Fibroblast of peridontal ligament (primary cell): ENCODE measurements at regions not wholly inside any gene's neighbourhood (a gene's known extent, or its start where the extent isn't known, plus 50 kb on each side); places are given as distances from the start of the nearest gene placed in this dataset.

ENCODE experiments used
- DNase-seq: peaks from one replicate; pipeline ENCODE4 v3.0.0-alpha.2; 2010; ENCODE audit errors: extremely low read depth

DNA sequence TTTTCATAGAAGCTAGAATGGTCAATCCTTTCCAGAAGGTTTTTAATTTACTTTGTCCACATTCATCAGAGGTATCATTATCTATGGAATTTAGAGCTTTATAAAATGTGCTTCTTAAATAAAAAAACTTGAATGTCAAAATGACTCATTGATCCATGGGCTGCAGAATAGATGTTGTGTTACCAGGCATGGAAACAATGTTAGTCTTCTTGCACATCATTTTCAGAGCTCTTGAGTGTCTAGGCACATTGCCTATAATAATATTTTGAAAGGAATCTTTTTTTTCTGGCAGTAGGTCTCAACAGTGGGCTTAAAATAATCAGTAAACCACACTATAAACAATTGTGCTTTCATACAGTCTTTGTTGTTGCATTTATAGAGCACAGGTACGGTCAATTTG is 200.3 kb downstream of the FAT4 start:
- no peak for DNase-seq

DNA sequence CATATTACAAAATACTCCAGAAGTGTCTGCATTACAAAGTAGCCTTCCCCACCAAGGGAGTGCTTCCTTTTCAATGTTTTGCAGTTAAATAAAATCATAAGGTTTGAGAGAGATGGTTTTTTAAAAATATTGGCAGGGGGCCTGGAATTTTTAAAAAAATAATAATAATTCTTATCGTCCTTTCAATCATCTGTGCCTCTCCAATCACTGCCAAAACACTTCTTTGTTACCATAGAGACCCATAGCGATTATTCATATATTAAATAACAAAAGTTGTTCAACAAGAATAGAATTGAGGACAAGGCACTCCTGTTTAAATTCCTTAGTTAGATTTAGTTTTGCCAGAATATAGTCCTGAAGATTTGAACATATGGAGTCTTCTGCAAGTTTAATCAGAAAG is 203.1 kb downstream of the FAT4 start:
- DNase-seq = no peak

DNA sequence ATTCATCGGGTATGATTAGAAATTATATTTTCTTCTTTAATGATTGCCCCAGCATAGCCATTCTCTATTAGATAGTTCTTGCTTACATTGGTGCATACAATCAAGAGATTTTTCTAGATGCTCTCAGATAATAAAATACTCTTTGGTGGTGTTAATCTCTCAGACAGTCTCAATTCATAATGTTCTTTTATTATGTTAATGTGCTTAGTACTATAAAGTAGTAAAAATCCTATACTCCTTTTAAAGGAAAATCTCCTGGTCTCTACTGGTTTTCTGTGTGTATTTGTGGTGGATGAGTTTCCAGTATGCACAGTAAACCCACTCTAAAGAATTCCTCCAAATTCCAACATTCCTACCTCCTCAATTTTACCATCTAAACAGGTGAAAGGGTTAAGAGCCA is 203.5 kb downstream of the FAT4 start:
- DNase-seq = no peak

GRCh38 chr4:125519371-125520146 is 204.8 kb downstream of the FAT4 start:
- DNase-seq = no peak

DNA sequence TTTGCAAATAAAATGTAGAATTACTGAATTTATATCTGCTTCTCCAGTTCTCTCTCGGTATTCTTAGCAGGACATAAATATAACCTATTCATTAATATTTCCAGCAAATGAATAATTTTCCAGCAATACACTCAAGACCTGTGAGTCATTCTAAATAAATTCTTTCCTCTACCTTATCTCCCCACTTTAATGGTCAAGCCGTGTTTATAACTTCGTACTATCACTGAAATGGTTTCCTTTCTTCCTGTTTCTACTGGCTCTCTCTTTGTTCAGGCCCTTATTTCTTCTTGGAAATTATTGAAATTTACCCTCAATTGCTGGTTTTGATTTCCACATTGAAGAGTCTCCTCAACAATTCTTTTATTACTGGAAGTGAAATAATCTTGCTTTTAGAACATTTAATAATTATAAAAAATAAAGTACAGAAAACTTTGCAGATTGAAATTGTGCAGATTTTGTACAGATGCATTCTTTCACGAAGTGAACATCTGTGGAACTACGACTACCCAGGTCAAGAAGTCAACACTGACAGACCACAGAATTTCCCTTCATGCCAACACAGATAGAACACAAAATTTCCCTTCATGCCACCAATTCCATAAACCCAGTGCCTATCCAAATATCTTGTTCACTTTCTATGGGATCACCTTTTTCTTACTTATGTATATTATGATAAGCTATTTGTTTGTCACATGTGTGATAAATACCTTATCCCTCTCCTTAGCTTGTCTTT is 205.7 kb downstream of the FAT4 start:
- DNase-seq = no peak

- no peak for DNase-seq
These were observed 207.8 kb downstream of the FAT4 start for GRCh38 chr4:125522588-125522987.

- no peak for DNase-seq
These were observed 208.2 kb downstream of the FAT4 start for GRCh38 chr4:125522992-125523391.

DNA sequence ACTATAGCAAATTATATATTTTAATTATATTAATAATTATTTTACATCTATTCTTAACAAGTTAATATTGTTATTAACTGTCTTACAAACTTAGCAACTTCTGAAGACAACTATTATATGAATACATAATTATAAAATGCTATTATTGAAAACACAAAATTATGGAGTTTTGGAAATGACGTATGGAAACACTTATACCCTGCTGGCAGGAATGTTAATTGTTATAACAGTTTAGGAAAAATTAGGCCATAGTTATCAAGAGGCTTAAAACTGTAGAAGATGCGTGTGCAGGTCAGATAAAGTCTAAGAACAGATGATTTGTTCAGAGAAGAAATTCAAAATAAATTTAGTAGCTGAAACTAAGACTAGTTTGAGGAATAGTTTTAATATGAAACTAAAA is 211.7 kb downstream of the FAT4 start:
- DNase-seq = peak; percentile 4

GRCh38 chr4:125527681-125528080 is 212.9 kb downstream of the FAT4 start:
- peak; percentile 6 for DNase-seq

DNA sequence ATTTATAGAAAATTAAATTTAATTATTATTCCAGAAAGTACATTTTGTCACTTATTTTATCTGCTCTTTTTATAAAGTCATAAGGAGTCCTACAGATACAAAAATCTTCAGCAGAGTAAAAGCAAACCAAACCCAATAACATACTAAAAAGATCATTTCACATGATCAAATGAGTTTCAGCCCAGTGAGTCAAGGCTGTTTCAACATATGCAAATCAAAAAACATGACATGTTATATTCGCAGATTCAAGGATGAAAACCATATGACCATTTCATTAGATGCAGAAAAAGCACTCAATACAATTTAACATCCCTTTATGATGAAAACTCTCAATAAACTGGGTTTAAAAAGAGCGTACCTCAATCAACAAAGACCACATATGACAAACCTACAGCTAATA is 214.3 kb downstream of the FAT4 start:
- peak; percentile 63 for DNase-seq

DNA sequence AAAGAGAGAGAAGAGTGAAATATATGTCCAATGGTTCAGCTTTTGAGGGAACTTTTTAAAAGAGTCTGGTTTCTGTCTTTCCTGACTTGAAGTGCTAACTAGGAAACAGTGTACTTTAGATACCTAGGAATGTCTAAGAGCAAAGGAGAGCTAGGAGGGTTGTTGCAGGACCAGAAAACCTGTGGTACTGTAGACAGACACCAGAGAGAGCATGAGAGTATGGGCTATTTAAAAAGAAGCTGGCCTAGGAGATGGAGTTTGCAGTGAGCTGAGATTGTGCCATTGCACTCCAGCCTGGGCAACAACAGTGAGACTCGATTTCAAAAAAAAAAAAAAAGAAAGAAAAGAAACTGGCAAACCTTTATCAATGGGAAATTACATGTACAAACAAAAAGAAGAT is 223.9 kb downstream of the FAT4 start:
- DNase-seq = no peak

- no peak for DNase-seq
These were observed 224.9 kb downstream of the FAT4 start for GRCh38 chr4:125539691-125540090.

DNA sequence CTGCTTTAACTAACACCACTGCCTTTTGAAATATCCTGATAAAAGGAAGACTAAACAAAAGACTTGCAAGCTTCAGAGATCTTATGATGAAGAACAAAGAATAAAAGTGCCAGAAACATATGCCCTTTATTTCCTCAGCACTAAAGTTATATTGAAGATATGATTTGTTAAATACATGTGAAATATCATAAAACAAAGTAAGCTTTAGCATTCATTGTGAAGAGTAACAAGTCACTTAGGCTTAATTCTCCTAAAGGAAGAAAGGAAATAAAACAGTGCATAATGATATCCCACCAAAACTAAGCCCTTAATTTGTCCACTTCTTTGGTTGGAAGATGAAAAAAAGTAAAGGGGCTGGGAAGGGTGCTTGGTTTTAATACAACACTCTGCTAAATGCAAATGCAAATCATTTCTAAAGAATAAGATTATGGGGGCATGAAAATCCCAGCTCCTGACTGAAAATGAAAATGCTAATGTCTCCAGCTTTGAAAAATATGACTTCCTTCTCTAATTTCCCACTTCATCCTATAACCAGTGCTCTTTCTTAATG is 227.2 kb downstream of the FAT4 start:
- no peak for DNase-seq

- DNase-seq = no peak
These were observed 231.5 kb downstream of the FAT4 start for GRCh38 chr4:125546272-125546671.

- peak; percentile 57 for DNase-seq
These were observed 233.1 kb downstream of the FAT4 start for GRCh38 chr4:125547836-125548235.

- DNase-seq = no peak
These were observed 236.0 kb downstream of the FAT4 start for GRCh38 chr4:125550769-125551168.

DNA sequence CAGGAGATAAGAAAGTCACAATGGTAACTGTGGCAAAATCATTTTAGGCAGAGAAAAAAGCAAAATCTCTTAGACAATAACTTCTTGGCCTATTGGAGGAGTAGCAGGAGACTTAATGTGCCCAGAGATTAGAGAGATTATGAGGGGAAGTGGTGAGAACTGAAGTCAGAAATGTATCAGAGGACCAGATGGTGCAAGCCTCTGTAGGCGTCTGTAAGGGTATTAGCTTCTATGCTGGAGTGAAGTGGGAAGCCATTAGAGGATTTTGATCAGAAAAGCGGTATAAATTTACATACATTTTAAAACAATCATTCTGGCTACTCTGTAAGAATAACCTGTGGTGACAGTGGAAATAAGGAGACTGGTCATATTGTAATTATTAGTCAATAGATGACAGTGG is 236.7 kb downstream of the FAT4 start:
- DNase-seq = no peak

GRCh38 chr4:125551967-125552366 is 237.2 kb downstream of the FAT4 start:
- DNase-seq = no peak

DNA sequence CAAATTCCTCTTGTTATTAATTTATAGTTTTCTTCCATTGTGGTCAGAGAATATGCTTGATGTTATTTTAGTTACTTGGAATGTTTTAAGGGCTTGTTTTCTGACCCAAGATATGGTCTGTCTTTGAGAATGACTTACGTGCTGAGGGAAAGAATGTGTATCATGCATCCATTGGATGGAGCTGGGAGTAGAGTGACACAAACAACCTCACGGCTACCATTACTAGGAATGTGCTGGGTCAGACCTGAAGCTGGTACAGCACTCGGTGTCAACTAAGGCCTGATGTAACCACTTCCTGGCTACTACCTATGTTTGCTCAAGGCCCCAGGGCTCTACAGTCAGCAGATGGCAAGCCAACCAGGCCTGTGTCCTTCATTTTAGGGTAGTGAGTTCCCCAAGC is 257.8 kb downstream of the FAT4 start:
- no peak for DNase-seq

- no peak for DNase-seq
These were observed 258.6 kb downstream of the FAT4 start for GRCh38 chr4:125573368-125573767.

GRCh38 chr4:125573786-125574185 is 259.0 kb downstream of the FAT4 start:
- no peak for DNase-seq

DNA sequence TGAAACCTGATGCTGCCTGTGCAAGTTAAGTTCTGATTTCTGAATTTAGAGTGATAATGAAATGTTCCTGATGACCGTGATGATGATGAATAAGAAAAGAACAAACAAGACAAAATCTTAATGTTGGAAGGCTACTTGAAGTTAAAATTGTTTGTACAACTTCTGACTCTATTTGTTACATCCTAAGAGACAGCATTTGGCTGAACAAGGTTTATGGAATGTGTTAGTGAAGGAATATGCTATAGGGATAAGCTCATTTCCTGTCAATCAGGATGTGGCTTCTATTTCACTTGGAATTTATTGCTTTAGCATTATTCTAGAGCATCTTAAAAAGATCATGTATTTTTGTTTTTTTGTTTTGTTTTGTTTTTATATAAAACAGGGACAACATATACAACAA is 267.5 kb downstream of the FAT4 start:
- peak; percentile 1 for DNase-seq

DNA sequence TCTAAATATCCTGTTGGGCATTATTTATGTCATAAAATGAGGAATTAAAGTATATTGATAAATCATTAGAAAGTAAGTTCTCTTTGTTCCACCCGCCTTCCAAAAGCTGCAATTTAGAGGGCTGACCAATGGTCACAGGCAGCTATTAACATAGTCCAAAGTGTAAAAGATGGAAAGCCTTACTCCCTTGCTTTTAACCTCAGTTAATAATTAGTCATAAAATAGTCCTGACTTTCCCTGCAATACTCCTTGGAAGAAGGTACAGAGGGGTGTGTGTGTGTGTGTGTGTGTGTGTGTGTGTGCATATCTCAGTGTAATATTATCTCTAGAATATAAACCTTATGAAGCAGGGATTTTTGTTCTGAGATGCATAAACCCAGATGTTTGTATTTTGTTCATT is 275.4 kb downstream of the FAT4 start:
- no peak for DNase-seq
